SK-N-SH (cell line): ENCODE measurements at regions not wholly inside any gene's neighbourhood (a gene's known extent, or its start where the extent isn't known, plus 50 kb on each side); places are given as distances from the start of the nearest gene placed in this dataset.

Experiments used
- CTCF ChIA-PET: fragments of 300-600, 350-600 bp; formaldehyde crosslinking; extraction: SDS; loops from one replicate; lab custom pipeline; 2021; lab: Yijun Ruan, JAX
- POLR2A ChIA-PET: fragments of 350-600 bp; sonication (Branson Sonifier 250); formaldehyde crosslinking; extraction: SDS; loops from one replicate; lab custom pipeline; 2020; ENCODE audit warnings: antibody characterized with exemption, inconsistent platforms; lab: Yijun Ruan, JAX
- DNase-seq: peaks from one replicate; pipeline ENCODE4 v3.0.0; 2012
- H2AFZ ChIP-seq: fragments of 200-600 bp; sonication (generic); 2 replicates; pipeline ENCODE4 v1.8.1; 2016; ENCODE audit warnings: antibody characterized with exemption, mild to moderate bottlenecking, low read depth
- H3F3A ChIP-seq: fragments of 200-600 bp; sonication (generic); replicated peaks from 2 replicates; pipeline ENCODE3; 2016; ENCODE audit warnings: antibody characterized with exemption, mild to moderate bottlenecking; ENCODE audit not compliant: insufficient read depth
- H3K27ac ChIP-seq, 2 experiments: fragments of 200-500 bp in 1 of 2; fragments of 200-600 bp in 1 of 2; sonication (Bioruptor generic) in 1 of 2; sonication (generic), shearing (Covaris generic) in 1 of 2; 2 replicates each; pipeline versions ENCODE4 v1.5.1 to v1.6.1; 2014 to 2016; ENCODE audit warnings: low read depth in 2 of 2, inconsistent platforms in 1 of 2, low read length in 1 of 2, mild to moderate bottlenecking in 1 of 2, mixed read lengths in 1 of 2
- H3K27me3 ChIP-seq: fragments of 200-600 bp; sonication (generic), shearing (Covaris generic); 2 replicates; pipeline ENCODE4 v1.6.1; 2016; ENCODE audit warnings: mixed run types; ENCODE audit not compliant: insufficient read depth
- H3K36me3 ChIP-seq, 2 experiments: fragments of 200-500 bp in 1 of 2; fragments of 200-600 bp in 1 of 2; sonication (Bioruptor generic) in 1 of 2; sonication (generic) in 1 of 2; replicated peaks in 1 of 2; 2 replicates each; pipeline versions ENCODE3 to v1.5.1; 2014 to 2016; ENCODE audit warnings: low read length in 1 of 2, mild to moderate bottlenecking in 1 of 2; ENCODE audit not compliant: insufficient read depth in 2 of 2, control insufficient read depth in 1 of 2
- H3K4me1 ChIP-seq, 2 experiments: fragments of 200-500 bp in 1 of 2; fragments of 200-600 bp in 1 of 2; sonication (Bioruptor generic) in 1 of 2; sonication (generic), shearing (Covaris generic) in 1 of 2; 2 replicates each; pipeline versions ENCODE4 v1.5.1 to v1.6.1; 2014 to 2016; ENCODE audit warnings: low read depth in 1 of 2, low read length in 1 of 2, mixed run types in 1 of 2; ENCODE audit not compliant: insufficient read depth in 2 of 2, control insufficient read depth in 1 of 2
- H3K4me2 ChIP-seq: fragments of 200-600 bp; sonication (generic), shearing (Covaris generic); 2 replicates; pipeline ENCODE4 v1.6.1; 2017; ENCODE audit warnings: mixed run types
- H3K4me3 ChIP-seq, 2 experiments: fragments of 200-500 bp in 1 of 2; fragments of 200-600 bp in 1 of 2; sonication (Bioruptor generic) in 1 of 2; sonication (generic), shearing (Covaris generic) in 1 of 2; 2 replicates each; pipeline versions ENCODE4 v1.5.1 to v1.8.1; 2014 to 2016; ENCODE audit warnings: low read depth in 2 of 2, inconsistent platforms in 1 of 2, low read length in 1 of 2, mild to moderate bottlenecking in 1 of 2, mixed read lengths in 1 of 2, moderate library complexity in 1 of 2
- H3K79me2 ChIP-seq: fragments of 200-600 bp; sonication (generic); 2 replicates; pipeline ENCODE4 v1.8.1; 2017; ENCODE audit warnings: mild to moderate bottlenecking; ENCODE audit not compliant: insufficient read depth
- H3K9ac ChIP-seq: fragments of 200-600 bp; sonication (generic); 2 replicates; pipeline ENCODE4 v1.6.1; 2017; ENCODE audit warnings: mixed run types
- H3K9me2 ChIP-seq: fragments of 200-600 bp; sonication (generic); 2 replicates; pipeline ENCODE4 v1.6.1; 2017; ENCODE audit warnings: mixed run types
- H3K9me3 ChIP-seq: fragments of 200-600 bp; sonication (generic); 2 replicates; pipeline ENCODE4 v1.6.1; 2017; ENCODE audit warnings: mixed run types, mild to moderate bottlenecking, moderate library complexity
- H4K20me1 ChIP-seq: fragments of 200-600 bp; sonication (generic); 2 replicates; pipeline ENCODE4 v1.6.1; 2017; ENCODE audit warnings: mild to moderate bottlenecking, mixed run types; ENCODE audit not compliant: insufficient read depth
- ELF1 ChIP-seq: IDR thresholded peaks from 2 replicates; pipeline ENCODE4 v1.4.0; 2012
- FOSL2 ChIP-seq: IDR thresholded peaks from 2 replicates; pipeline ENCODE4 v1.4.0; 2012; ENCODE audit warnings: low read depth, mild to moderate bottlenecking, moderate library complexity, borderline replicate concordance
- FOXJ3 ChIP-seq: sonication (generic); formaldehyde crosslinking; IDR thresholded peaks from 2 replicates; pipeline ENCODE4 v1.5.1; 2020; ENCODE audit warnings: mild to moderate bottlenecking, missing genetic modification reagents
- IRF3 ChIP-seq: fragments of 150-350 bp; IDR thresholded peaks from 2 replicates; pipeline ENCODE4 v1.6.1; 2016; ENCODE audit warnings: mild to moderate bottlenecking, low read depth, low read length
- JUND ChIP-seq: IDR thresholded peaks from 2 replicates; pipeline ENCODE4 v1.4.0; 2012
- MXI1 ChIP-seq: IDR thresholded peaks from 2 replicates; pipeline ENCODE4 v1.6.1; 2012; ENCODE audit warnings: mild to moderate bottlenecking, low read depth, low read length, improper control_type of control experiment
- POLR2AphosphoS5 ChIP-seq: IDR thresholded peaks from 2 replicates; pipeline ENCODE4 v1.6.1; 2012; ENCODE audit warnings: low read depth, low read length
- RCOR1 ChIP-seq: fragments of 150-350 bp; IDR thresholded peaks from 2 replicates; pipeline ENCODE4 v1.6.1; 2017; ENCODE audit warnings: antibody characterized with exemption, low read length
- RFX5 ChIP-seq: IDR thresholded peaks from 2 replicates; pipeline ENCODE4 v1.6.1; 2012; ENCODE audit warnings: mild to moderate bottlenecking, improper control_type of control experiment, low read length
- TAF1 ChIP-seq: IDR thresholded peaks from 2 replicates; pipeline ENCODE4 v1.6.1; 2012; ENCODE audit warnings: low read depth, mild to moderate bottlenecking, low read length, moderate library complexity, borderline replicate concordance
- TCF12 ChIP-seq: IDR thresholded peaks from 2 replicates; pipeline ENCODE4 v1.4.0; 2012
- TEAD4 ChIP-seq: IDR thresholded peaks from 2 replicates; pipeline ENCODE4 v1.4.0; 2012; ENCODE audit warnings: mild to moderate bottlenecking, borderline replicate concordance; ENCODE audit not compliant: insufficient read depth
- USF2 ChIP-seq: fragments of 150-350 bp; IDR thresholded peaks from 2 replicates; pipeline ENCODE4 v1.6.1; 2017; ENCODE audit warnings: antibody characterized with exemption, low read length, low read depth, borderline replicate concordance
- YY1 ChIP-seq: IDR thresholded peaks from 2 replicates; pipeline ENCODE4 v1.4.0; 2012; ENCODE audit warnings: low read depth, mild to moderate bottlenecking
- WGBS: methylation state at CpG from one replicate; pipeline ENCODE4 v1.1.6; 2017; ENCODE audit warnings: low lambda C conversion rate; 5-methylcytosine and 5-hydroxymethylcytosine counted together
- TF ChIP-seq, protein P1 (sequence below): IDR thresholded peaks from 2 replicates; pipeline ENCODE4; 2012

- CTCF ChIA-PET = no interaction called here
- Histone ChIP-seq H3K9me3 (no peaks in the 10 kb centered on the region), H3K4me3 (no peak overlapping the region), H3K4me2 (no peak overlapping the region), H3K9me2 (no peaks in the 10 kb centered on the region), H3K4me1 (peaks cover 0 to 40% of the 10 kb centered on the region in 2 experiments; a peak in 1 of 4 replicates), H2AFZ (no peak overlapping the region), H3K9ac (no peak overlapping the region)
- POLR2A ChIA-PET = no interaction called here
- TF ChIP-seq, protein P1, sequence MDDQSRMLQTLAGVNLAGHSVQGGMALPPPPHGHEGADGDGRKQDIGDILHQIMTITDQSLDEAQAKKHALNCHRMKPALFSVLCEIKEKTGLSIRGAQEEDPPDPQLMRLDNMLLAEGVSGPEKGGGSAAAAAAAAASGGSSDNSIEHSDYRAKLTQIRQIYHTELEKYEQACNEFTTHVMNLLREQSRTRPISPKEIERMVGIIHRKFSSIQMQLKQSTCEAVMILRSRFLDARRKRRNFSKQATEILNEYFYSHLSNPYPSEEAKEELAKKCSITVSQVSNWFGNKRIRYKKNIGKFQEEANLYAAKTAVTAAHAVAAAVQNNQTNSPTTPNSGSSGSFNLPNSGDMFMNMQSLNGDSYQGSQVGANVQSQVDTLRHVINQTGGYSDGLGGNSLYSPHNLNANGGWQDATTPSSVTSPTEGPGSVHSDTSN = no peak
- TF ChIP-seq USF2 (no peak), RCOR1 (no peak), IRF3 (no peak), JUND (no peak), FOSL2 (no peak), YY1 (no peak), RFX5 (no peak)
- TF ChIP-seq, all 33 proteins: peak for 0
- Histone ChIP-seq H3F3A (no peaks in the 10 kb centered on the region), H3K36me3 (no peaks in the 10 kb centered on the region), H4K20me1 (no peaks in the 10 kb centered on the region), H3K27ac (no peak overlapping the region; a peak in 1 of 4 replicates), H3K79me2 (no peaks in the 10 kb centered on the region), H3K27me3 (no peaks in the 10 kb centered on the region)
- 24% methylated on average over 5 of the region's 5 CpGs for WGBS
- DNase-seq = no peak
Observed at GRCh38 chr1:5460974-5461373, 531.3 kb downstream of the NPHP4 start.

- Histone ChIP-seq H3K9me2 (no peaks in the 10 kb centered on the region), H3K4me2 (no peak overlapping the region), H3K36me3 (no peaks in the 10 kb centered on the region), H3K27ac (peak overlapping the region in 1 of 2 experiments; percentile 44; a peak in 1 of 4 replicates), H3F3A (no peaks in the 10 kb centered on the region), H4K20me1 (no peaks in the 10 kb centered on the region), H3K9me3 (no peaks in the 10 kb centered on the region), H3K9ac (no peak overlapping the region), H3K79me2 (no peaks in the 10 kb centered on the region), H3K4me1 (peaks cover 0 to 42% of the 10 kb centered on the region in 2 experiments; a peak in 1 of 4 replicates), H3K4me3 (no peak overlapping the region), H2AFZ (no peak overlapping the region), H3K27me3 (no peaks in the 10 kb centered on the region)
- no peak for DNase-seq
- POLR2A ChIA-PET = no interaction called here
- CTCF ChIA-PET = no interaction called here
- 55% methylated on average over 11 of the region's 11 CpGs for WGBS
- no peak for TF ChIP-seq ELF1
- no peak for TF ChIP-seq POLR2AphosphoS5
- TF ChIP-seq TAF1 = no peak
- no peak for TF ChIP-seq TCF12
- no peak for TF ChIP-seq FOXJ3 (CRISPR knock-in tag)
- no peak for TF ChIP-seq MXI1
- TF ChIP-seq TEAD4 = no peak
Observed at GRCh38 chr1:5459839-5460610, 532.2 kb downstream of the NPHP4 start.
